ENCODE measurements at regions not wholly inside any gene's neighbourhood (a gene's known extent, or its start where the extent isn't known, plus 50 kb on each side); places are given as distances from the start of the nearest gene placed in this dataset.
"Not testable (repeated sequence)": the region's sequence is repeated elsewhere in the genome, so short reads cannot be mapped to it uniquely, and the experiment has no call there.

- ChIA-PET POLR2A (no interaction called here), CTCF (no interaction called here)
- intact Hi-C loops (cut with micrococcal nuclease) = no loop called here
- Mint-ChIP-seq H3K4me1 (ENCODE audit: low read depth) (no peaks in the 10 kb centered on the region), H3K36me3 (ENCODE audit: low read depth) (no peaks in the 10 kb centered on the region), H3K9me3 (no peaks in the 10 kb centered on the region), H3K27me3 (peaks cover 3% of the 10 kb centered on the region), H3K4me3 (no peak overlapping the region), H3K27ac (no peak overlapping the region)
- TF ChIP-seq CTCF (IDR thresholded peaks at IDR 0.05) = no peak
- ATAC-seq (no peak), DNase-seq (no peak)
Observed at GRCh38 chr3:39577541-39577940, 110.1 kb downstream of the MOBP start.

- POLR2A ChIA-PET; DNase-seq; H3K4me1 Mint-ChIP-seq (ENCODE audit: low read depth); H3K36me3 Mint-ChIP-seq (ENCODE audit: low read depth); H3K9me3 Mint-ChIP-seq; H3K27ac Mint-ChIP-seq; CTCF ChIA-PET; H3K27me3 Mint-ChIP-seq; ATAC-seq; intact Hi-C loops (cut with micrococcal nuclease); H3K4me3 Mint-ChIP-seq: not testable (repeated sequence)
Observed at GRCh38 chr3:39586215-39586614, 118.7 kb downstream of the MOBP start.

- ATAC-seq (no peak), DNase-seq (no peak)
- no peaks in the 10 kb centered on the region for H3K4me1 Mint-ChIP-seq (ENCODE audit: low read depth)
- H3K27me3 Mint-ChIP-seq = peaks cover 5% of the 10 kb centered on the region
- TF ChIP-seq CTCF (IDR thresholded peaks at IDR 0.05) = no peak
- no peak overlapping the region for H3K27ac Mint-ChIP-seq
- ChIA-PET CTCF (no interaction called here), POLR2A (no interaction called here)
- no peaks in the 10 kb centered on the region for H3K36me3 Mint-ChIP-seq (ENCODE audit: low read depth)
- no peaks in the 10 kb centered on the region for H3K9me3 Mint-ChIP-seq
- no peak overlapping the region for H3K4me3 Mint-ChIP-seq
- intact Hi-C loops (cut with micrococcal nuclease) = no loop called here
Observed at GRCh38 chr3:39587113-39587512, 119.6 kb downstream of the MOBP start.

- ATAC-seq = no peak
Observed at GRCh38 chr3:39590806-39591205, 123.3 kb downstream of the MOBP start.

GRCh38 chr3:39592311-39593050, 125.0 kb downstream of the MOBP start:
- Mint-ChIP-seq H3K27me3 (peaks cover 3% of the 10 kb centered on the region), H3K27ac (no peak overlapping the region), H3K9me3 (no peaks in the 10 kb centered on the region), H3K4me3 (no peak overlapping the region), H3K36me3 (ENCODE audit: low read depth) (no peaks in the 10 kb centered on the region), H3K4me1 (ENCODE audit: low read depth) (no peaks in the 10 kb centered on the region)
- no peak for ATAC-seq
- DNase-seq = no peak
- ChIA-PET CTCF (no interaction called here), POLR2A (interaction anchor here (0.6 kb wide), 1 partner anchor 40 kb away, joined by 4 read pairs; no protein-coding TSS in a partner anchor)
- intact Hi-C loops (cut with micrococcal nuclease) = no loop called here
- no peak for TF ChIP-seq CTCF (IDR thresholded peaks at IDR 0.05)

More at GRCh38 chr3:39590806-39591205, 123.3 kb downstream of the MOBP start:
- CTCF ChIA-PET = no interaction called here
- Mint-ChIP-seq H3K27me3 (peaks cover 3% of the 10 kb centered on the region), H3K27ac (no peak overlapping the region), H3K9me3 (no peaks in the 10 kb centered on the region), H3K4me3 (no peak overlapping the region), H3K4me1 (ENCODE audit: low read depth) (no peaks in the 10 kb centered on the region), H3K36me3 (ENCODE audit: low read depth) (no peaks in the 10 kb centered on the region)
- intact Hi-C loops (cut with micrococcal nuclease) = no loop called here
- DNase-seq = no peak
- no peak for TF ChIP-seq CTCF (IDR thresholded peaks at IDR 0.05)
- POLR2A ChIA-PET = no interaction called here
